ENCODE measurements at regions not wholly inside any gene's neighbourhood (a gene's known extent, or its start where the extent isn't known, plus 50 kb on each side); places are given as distances from the start of the nearest gene placed in this dataset.
A peak's percentile ranks its signal among the peaks of the same experiment; 100 is the strongest.

GRCh38 chr6:119608994-119609393, 259.4 kb upstream of the MAN1A1 start:
- Histone ChIP-seq H3K9ac (ENCODE audit: extremely low read depth, insufficient read length, low read length) (no peak overlapping the region), H4K8ac (replicated peaks; ENCODE audit: insufficient read length, low read depth, low read length) (no peak overlapping the region), H4K5ac (ENCODE audit: insufficient read length, low read depth, low read length) (no peak overlapping the region), H2BK15ac (ENCODE audit: low read depth, low read length) (no peak overlapping the region), H3K23me2 (ENCODE audit: insufficient read length, low read depth, low read length, poor library complexity, severe bottlenecking) (no peaks in the 10 kb centered on the region), H3K27me3 (ENCODE audit: insufficient read depth, low read length) (no peaks in the 10 kb centered on the region), H4K20me1 (ENCODE audit: control insufficient read depth, insufficient read depth, insufficient read length) (no peaks in the 10 kb centered on the region), H2AK5ac (ENCODE audit: insufficient read length, low read length) (no peak overlapping the region), H3T11ph (ENCODE audit: low read length) (no peak overlapping the region), H3K79me2 (ENCODE audit: insufficient read depth, low read length) (no peaks in the 10 kb centered on the region), H4K91ac (ENCODE audit: insufficient read length, low read depth, low read length) (no peak overlapping the region), H3K4ac (ENCODE audit: low read depth, low read length) (no peak overlapping the region), H3K14ac (ENCODE audit: insufficient read depth, low read length) (no peak overlapping the region), H3K79me1 (ENCODE audit: insufficient read depth, low read depth, low read length, poor library complexity, severe bottlenecking) (no peaks in the 10 kb centered on the region), H2BK20ac (ENCODE audit: low read depth, low read length, poor library complexity, severe bottlenecking) (no peak overlapping the region), H3K56ac (ENCODE audit: insufficient read length, low read depth, low read length) (no peak overlapping the region), H2BK5ac (ENCODE audit: insufficient read length, low read length) (no peak overlapping the region), H2AFZ (ENCODE audit: low read length) (no peak overlapping the region), H3K4me2 (ENCODE audit: insufficient read depth, insufficient read length, low read length) (no peak overlapping the region), H3K27ac (ENCODE audit: insufficient read length, low read depth, low read length) (no peak overlapping the region), H2BK120ac (ENCODE audit: low read depth, low read length, poor library complexity, severe bottlenecking) (no peak overlapping the region), H3K18ac (ENCODE audit: insufficient read length, low read depth, low read length) (no peak overlapping the region), H3K23ac (ENCODE audit: insufficient read length, low read depth, low read length) (no peak overlapping the region), H2BK12ac (ENCODE audit: insufficient read length, low read depth, low read length) (no peak overlapping the region), H3K4me1 (ENCODE audit: insufficient read depth, low read length) (no peaks in the 10 kb centered on the region; the same call in 1 of the 2 replicates), H3K9me3 (ENCODE audit: control insufficient read depth, low read depth, low read length) (no peaks in the 10 kb centered on the region)
- peaks cover 11% of the 10 kb centered on the region in 2 experiments for H3K4me1 Mint-ChIP-seq
- no peak overlapping the region for H3K27ac Mint-ChIP-seq
- no peaks in the 10 kb centered on the region; the same call in 1 of the 2 replicates for H3K27me3 Mint-ChIP-seq (ENCODE audit: low read depth)
- no peak overlapping the region for H3K4me3 Mint-ChIP-seq
- peak; percentile 34 for DNase-seq
- H3K9me3 Mint-ChIP-seq, result no peaks in the 10 kb centered on the region
- no peaks in the 10 kb centered on the region for H3K36me3 Mint-ChIP-seq (ENCODE audit: insufficient read depth in 1 of 3, low read depth in 3 of 3)
- no CpG with 5 or more reads among the region's 4 CpGs for WGBS (ENCODE audit: extremely low coverage, insufficient read length, low lambda C conversion rate)
- TF ChIP-seq CTCF (conservative IDR thresholded peaks at IDR 0.05), result no peak

Measured in H9 (cell line).